GM03348 (cell line): ENCODE measurements at regions not wholly inside any gene's neighbourhood (a gene's known extent, or its start where the extent isn't known, plus 50 kb on each side); places are given as distances from the start of the nearest gene placed in this dataset.

Source experiments
- DNase-seq: peaks from one replicate; pipeline ENCODE4 v3.0.0; 2012; ENCODE audit warnings: low spot score

DNA sequence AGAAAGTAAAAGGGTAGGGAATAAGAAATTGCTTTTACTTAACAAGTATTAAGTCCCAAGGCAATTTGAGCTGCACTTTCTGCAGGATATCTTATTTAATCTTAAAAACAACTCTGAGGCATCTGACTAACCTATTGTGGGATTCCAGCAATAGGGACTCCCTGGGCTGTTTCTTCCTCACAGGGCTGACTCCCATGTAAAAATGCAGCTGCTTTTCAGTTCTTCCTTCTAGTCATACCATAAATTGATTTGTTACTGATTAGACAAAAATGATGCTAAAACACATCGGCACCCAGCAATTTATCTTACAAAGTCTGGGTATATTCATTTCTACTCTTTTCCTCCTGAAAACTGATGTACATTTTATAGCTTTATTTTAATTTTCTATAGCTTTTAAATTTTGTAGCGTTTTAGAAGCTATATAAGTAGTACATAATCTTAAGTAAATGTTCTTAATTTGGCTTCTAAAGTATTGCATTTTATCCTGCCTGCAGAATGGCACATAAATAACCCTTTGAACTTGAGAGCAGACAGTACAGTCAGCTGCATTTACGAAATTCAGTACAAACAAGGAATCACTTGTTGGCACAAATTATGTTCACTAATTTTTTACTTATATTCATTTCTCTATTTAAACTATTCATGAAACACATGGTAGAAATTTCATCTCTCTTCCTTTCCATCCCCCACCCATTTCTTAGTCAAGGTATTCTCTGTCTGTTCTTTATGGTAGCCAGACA is 102.4 kb upstream of the FRY start:
- DNase-seq, result no peak

DNA sequence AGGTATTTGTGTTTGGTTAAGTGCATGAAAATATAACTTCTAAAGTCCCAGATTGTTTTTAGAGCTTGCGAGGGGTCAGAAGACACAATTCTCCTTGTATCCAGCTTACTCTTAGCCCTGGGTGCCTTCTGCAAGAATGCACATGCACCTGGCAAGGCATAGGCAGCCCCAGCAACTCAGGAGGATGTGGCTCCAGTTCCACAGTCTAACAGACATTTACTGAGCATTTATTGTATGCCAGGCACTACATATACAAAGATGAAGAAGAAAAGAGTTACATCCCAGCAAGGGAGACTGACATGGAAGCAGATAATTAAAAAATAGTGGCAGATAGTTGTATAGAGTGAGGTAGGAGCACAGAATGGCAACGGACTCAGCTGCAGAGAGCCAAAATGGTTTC is 101.1 kb upstream of the FRY start:
- DNase-seq, result no peak

DNA sequence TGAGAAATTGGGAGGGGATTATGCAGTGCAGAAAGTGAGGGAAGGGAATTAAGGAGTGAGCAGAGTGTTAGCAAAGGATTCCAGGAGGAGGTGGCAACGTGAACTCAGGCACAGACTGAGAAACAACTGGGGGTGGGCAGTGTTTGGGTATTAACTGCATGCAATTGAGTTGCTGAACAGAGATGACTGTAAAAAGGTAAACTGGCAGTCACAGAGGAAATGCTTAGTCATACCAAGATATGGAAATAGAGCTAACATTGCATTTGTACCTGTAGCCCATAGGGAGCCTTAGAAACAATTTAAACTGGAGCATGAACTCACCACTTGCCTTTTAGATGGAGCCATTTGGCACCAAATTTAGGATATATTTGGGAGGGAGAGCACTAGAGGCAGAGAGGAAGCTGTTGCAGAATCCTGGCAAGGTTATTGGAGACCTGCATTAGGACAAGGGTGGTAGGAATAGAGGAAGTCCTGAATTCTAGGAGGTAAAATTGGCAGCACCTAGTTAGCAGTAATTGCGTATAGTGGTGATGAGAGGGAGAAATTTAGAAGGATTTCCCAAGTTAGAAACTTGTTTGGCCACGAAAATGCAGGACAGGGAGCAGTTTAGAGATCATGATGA is 100.6 kb upstream of the FRY start:
- no peak for DNase-seq

DNA sequence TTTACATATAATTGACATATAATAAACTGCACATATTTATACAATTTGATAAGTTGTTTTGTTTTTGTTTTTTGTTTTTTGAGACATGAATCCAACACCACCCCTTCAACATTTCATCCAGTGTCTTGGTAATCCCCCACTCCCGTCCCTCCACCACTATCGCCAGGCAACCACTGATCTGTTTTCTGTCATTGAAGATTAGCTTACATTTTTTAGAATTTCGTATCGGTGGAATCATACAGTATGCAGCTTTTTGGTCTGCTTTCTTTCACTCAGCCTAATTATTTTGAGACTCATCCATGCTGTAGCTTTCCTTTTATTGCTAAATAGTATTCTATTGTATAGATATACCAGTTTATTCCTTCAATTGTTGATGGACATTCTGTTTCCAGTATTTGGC is 94.1 kb upstream of the FRY start:
- DNase-seq, result no peak

DNA sequence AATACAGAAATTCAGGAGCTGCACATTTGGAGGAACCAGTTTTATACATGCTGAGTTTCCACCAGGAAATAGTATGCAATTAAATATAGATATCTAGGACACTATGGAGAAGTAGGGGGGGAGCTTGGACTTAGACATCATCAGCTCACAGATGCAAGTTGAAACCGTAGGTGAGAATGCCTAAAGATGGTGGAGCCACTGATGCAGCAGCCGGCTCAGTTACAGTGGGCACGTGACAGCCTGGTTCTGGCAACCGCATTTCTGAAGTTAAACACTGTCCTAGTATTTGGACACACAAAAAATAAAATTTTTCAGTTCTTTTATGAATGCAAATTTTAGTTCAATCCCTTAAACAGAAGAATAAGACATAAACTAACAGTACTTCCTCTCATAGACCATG is 91.5 kb upstream of the FRY start:
- no peak for DNase-seq

DNA sequence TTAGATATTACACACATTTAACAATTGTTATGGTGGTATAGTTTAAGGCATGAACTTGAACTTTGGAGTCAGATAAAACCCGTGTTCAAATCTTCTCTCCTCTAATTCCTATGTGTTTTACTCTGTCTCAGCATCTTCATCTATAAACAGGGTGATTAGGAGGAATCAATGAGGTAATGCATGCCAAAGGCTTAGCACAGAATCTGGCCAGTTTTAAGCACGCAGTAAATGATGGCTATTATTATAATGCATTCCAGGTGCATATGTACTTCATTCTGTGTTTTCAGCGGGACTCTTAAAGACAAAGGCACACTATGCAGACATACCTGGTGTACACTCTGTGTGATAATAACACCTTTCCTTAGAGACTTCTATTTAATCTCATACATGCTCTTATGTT is 88.0 kb upstream of the FRY start:
- peak; percentile 36 for DNase-seq

DNA sequence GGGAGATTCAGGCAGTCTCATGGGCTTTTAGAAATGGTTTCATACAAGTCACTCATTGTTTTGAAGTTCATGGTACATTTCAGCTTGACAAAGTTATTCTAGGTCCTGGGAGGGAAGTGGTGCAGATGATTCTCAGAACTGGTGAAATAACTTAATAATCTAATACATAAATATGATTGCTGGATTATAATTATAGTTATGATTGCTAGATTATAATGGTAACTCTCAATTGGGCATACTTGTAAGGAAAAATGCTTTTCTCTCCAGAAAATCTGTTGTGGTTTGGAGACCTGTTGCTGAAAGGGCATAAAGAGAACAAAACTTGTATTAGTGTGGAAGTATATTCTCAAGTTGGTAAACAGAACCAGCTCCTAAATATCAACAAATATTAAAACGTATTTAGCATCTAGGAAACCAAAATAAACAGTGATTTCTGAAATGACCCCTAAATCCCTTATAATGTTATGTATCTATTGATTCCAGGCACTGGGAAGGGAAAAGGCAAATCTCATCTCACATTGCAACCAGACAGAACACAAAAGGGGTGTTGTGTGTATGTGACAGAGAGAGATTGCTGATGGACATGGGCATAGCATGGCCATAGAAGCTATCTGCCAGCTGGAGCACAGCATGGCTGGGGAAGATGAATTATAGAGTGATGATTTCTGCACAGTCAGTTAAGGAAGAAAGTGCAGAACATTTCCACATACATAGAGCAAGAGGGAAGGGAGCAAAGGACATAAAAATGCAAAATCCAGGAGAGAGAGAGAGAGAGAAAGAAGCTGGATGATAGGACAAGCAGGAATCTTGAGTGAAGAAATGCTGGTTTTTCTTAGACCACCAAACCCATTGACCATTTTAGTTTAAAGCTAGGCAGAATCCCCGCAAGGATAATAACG is 87.1 kb upstream of the FRY start:
- DNase-seq, result no peak

DNA sequence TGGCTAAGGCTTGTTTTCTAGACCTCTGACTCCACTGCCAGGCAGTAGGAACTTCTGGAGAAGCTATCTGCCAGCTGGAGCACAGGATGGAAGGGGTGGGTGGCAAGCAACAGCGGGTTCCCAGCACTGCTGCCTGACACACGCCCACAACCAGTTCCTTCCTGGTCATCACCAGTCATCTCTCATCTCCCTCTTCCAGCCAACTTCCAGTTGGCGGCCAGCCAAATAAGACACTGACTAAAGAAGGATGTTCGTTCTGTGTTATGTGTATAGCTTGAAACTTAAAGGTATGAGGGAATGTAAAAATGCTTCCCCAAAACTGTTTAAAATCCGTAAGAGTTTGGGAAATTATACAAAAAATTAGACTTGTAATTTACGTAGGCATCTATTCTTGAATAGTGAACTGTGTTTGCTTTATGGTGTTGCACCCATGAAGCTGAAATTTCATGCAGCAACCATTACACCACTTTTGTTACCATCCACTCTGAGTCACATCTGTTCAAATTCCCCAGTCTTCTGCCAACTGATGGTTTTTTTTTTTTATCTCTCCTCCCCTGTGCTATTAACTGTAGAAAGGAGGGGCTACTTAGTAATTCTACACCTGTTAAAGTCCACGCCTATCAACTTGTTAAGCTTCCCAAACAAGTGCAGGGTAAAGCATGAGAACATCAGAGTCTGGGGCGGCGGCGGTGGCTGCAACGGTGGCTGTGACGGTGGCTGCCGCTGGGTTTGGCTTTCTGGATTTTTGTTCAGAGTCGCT is 86.2 kb upstream of the FRY start:
- peak; percentile 84 for DNase-seq

DNA sequence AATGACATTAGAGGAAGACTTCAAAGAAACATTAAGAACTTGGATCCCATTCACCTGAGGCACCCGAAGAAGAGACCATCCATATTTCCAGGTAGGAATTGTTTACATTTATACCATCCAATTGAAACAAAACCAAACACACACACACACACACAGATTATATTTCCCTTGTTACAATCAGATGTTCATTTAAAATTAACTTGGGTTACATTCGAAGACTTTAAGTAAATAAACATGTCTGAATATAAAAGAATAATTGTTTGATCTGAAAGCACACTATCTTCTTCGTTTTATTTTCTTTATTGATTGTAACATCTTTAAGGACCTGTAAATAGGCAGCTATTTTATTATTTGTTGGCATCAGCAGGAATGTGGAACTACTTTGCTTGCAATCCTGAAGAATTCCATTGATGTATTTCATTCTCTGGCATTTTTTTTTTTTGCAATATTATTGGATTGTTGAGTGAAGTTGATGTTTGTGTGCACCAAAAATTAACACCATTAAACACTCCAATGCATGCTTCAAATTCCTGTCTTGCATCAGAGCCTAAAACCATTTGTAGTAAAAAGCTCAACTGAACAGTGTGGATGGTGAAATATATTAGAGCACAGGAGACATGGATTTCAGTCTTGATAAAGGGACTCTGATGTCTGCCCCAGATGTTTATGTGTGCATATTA is 85.3 kb upstream of the FRY start:
- peak; percentile 70 for DNase-seq

DNA sequence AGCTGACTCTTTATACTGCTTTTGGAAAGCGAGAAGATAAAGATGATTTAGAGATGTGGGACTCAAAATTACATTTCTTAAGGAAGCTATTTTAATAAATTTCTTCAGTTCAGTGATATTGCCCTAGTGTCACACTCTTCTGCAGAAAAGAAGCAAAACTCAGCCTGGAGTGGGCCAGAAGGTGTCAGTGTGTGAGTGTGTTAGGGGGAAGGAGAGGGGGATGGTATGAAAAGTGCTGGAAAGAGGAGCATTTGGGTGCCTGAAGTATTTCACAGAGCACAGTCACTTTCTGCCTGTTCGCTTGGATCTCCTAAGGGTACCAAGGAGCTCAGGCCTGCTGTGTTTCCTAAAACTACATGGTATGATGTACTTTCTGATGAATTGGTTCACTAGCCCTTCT is 84.5 kb upstream of the FRY start:
- DNase-seq, result peak; percentile 44

DNA sequence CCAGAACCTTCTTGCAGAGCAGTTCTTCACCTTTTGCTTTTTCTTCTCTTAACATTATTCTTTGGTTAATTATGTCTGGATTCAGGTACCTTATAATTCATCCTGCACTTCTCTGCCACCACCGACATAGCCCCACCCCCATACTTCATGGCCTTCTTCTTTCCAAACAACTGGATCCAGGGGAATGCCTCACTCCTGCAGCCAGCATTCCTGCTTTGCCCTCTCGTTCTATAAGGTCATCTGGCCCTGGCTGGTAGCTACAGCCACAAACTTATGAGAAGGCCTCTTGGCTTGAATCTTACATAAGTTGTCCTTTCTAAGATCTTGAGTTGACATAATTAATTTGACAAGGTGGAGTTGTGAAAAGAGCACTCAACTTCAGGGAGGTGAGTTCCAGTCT is 84.1 kb upstream of the FRY start:
- DNase-seq, result peak; percentile 44

DNA sequence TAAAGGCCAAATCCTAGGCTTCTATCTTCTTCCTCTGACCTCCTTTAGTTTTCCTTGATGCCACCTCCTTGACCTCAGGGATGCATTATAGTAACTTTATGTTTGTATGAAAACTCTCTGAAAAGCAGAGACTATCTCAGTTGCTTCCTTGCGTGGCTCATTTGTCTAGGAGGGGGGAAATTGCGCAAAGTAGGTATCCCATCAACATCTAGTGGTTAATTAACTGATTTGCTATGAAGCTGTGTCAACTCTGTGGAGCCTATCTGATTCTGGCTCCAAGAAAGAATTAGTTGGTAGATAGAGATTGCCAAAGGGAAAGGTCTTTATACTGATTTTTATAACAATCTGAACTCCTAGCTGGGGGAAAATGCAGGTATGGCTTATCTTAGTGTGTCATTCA is 82.1 kb upstream of the FRY start:
- no peak for DNase-seq

DNA sequence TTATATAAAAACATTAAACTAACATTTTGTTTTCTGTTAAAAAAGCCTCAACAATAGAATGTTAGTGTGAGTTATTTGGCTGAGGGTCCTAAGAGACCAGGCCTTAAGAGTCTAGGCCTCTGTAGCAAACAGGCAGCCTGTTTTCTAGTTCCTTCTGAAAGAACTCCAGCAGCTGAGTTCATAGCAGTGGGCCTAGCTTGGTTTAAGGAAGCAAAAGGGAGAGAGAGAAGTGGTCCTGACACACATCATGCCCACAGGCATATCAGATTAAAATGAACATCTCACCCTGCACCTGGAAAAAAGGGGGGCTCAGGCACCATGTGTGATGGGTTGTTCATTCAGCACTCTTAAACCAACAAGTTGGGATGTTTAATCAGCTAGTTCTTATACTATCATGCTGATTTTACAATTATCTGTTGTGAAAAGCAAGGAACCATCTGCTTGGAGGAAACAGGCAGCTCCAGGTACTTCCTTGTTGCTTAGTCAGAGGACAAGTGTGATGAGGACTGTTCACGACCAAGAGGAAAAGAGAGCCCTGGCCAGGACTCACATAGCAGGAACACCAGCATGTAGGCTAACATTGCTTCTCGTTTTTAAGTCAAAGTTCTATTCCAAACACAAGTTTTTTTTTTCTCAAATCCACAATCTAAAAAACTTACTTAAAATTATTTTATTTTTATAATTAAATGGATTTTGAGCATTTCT is 81.3 kb upstream of the FRY start:
- DNase-seq, result no peak

DNA sequence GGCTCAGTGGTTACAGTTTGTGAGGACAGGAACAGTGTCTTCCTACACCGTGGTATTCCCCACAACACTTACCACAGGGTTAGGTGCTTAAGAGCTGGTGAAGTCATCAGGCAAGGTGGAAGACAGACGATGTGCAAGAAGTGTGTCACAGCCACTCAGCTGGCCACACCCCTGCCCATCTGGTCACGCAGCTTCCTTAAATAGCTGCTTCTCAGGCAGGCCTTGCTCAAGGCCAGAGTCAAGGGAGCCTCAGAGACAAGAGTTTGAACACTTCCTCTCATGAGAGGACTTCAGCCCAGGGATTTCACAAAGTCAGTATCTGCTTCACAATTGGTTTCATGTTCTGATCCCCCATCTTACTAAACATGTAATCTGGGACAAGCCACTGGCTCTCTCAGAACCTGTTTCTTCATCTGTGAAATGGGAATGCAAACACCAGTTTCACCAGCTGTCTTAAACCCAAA is 80.3 kb upstream of the FRY start:
- DNase-seq, result peak; percentile 22

DNA sequence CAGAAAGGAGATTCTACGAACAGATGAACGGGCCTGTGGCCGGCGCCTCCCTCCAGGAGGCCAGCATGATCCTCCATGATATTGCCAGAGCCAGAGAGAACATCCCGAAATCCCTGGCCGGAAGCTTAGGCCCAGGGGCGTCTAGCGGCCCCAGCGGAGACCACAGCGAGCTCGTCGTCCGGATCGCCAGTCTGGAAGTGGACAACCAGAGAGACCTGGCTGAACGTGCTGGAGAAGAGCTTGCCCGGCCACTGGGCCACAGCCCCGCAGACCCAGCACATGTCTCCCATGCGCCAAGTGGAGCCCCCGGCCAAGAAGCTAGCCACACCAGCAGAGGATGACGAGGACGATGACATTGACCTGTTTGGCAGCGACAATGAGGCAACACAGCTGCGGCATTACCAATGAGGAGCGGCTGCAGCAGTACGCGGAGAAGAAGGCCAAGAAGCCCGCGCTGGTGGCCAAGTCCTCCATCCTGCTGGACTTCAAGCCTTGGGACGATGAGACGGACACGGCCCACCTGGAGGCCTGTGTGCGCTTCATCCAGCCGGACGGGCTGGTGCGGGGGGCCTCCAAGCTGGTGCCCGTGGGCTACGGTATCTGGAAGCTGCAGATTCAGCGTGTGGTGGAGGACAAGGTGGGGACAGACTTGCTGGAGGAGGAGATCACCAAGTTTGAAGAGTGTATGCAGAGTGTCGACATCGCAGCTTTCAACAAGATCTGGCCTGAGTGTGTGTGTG is 78.8 kb upstream of the FRY start:
- no peak for DNase-seq

DNA sequence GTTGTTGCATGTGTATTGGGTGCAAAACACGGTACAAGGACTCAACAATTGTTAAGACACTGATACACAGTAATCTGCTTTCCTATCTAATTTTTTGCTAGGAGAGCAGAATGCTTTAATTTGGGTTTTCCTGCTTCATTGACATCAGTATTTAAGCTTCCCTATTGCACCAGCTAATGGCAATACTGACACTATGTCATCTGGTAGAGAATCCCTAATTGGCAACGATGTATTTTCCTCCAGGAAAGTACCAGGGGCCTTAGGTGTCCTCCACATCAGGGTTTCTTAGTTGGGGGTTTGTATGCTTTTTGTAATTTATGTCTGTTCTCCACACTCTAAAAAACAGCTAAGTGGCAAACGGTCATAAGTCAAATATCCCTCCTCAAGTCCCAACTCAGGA is 76.5 kb upstream of the FRY start:
- no peak for DNase-seq

DNA sequence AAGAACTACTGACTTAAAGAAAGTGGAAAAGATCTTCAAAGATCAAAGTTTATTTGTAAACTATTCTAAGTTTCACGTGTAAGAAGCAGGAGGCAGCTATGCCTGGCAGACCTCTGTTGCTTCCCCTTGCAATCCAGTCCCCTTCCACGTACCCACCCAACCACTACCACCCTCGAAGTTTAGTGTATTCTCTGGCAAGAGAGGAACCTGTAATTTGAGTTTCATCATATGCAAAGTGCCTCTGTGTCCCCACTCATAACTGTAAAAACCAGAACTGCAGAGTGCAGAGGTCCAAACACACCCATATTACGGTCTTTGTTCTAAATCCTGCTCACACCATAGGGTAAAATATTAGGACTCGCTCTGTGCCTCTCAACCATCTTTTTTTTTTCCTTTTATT is 75.8 kb upstream of the FRY start:
- no peak for DNase-seq

DNA sequence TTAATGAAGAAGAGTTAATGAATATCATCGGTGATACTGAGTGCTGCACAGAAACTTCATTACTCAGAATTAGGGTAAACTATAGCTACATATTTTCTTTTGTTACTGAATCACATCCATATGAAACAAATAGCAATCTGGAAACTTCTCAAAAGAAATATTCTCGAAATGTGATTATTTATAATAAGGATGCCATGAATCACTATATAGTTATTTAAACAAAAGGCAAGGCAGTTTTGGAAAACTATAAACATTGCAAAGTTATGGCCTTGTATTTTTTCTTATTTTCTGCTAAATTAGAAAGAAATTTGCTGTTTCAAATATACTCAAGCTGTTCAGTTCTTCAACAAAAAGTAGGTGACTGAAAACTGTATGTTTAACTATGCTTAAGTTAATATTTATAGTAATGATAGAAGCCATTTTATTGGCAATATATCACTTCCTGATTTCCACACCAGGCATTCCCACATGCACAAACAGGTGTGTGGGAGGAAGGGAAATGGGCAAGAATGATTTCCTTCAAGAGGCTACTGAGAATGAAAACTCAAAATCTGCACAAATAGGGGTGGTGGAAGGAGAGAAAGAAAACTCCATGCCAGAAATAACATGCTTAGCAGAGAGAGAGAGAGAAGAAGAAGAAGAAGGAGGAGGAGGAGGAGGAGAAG is 74.5 kb upstream of the FRY start:
- DNase-seq, result no peak

DNA sequence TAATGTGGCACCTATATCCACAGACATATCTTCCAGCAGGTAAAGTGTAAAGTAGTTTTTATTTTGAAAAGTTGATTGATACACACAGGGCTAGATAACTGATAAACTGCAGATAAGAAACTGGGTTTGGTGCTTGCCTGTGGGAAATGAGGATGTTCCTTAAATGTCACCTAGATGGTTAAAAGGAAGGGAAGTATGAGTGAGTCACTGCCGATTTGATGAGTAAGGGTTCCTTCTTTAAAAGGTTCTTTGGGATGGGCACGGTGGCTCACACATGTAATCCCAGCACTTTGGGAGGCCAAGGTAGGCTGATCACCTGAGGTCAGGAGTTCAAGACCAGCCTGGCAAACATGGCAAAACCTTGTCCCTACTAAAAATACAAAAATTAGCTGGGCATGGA is 73.8 kb upstream of the FRY start:
- DNase-seq, result no peak
